NCI-H2107 treated with DMSO at 0.1 percent for 48 hours (cell line): ENCODE measurements at regions not wholly inside any gene's neighbourhood (a gene's known extent, or its start where the extent isn't known, plus 50 kb on each side); places are given as distances from the start of the nearest gene placed in this dataset.
"Not testable (repeated sequence)": the region's sequence is repeated elsewhere in the genome, so short reads cannot be mapped to it uniquely, and the experiment has no call there.

Experiments
- DNase-seq: peaks from one replicate; lab custom pipeline; 2025; ENCODE audit not compliant: unreplicated experiment; lab: John Stamatoyannopoulos, UW

- DNase-seq = no peak
These were observed 1462.1 kb downstream of the DPP10 start for GRCh38 chr2:115904516-115904915.

- no peak for DNase-seq
These were observed 1466.3 kb downstream of the DPP10 start for GRCh38 chr2:115908731-115909130.

- DNase-seq = no peak
These were observed 1467.8 kb downstream of the DPP10 start for GRCh38 chr2:115910270-115910669.

- DNase-seq = no peak
These were observed 1471.5 kb downstream of the DPP10 start for GRCh38 chr2:115913921-115914320.

- no peak for DNase-seq
These were observed 1479.1 kb downstream of the DPP10 start for GRCh38 chr2:115921541-115921940.

- DNase-seq = no peak
These were observed 1497.5 kb downstream of the DPP10 start for GRCh38 chr2:115939902-115940301.

GRCh38 chr2:115942800-115943199, 1500.4 kb downstream of the DPP10 start:
- DNase-seq = no peak

- DNase-seq = no peak
These were observed 1503.9 kb downstream of the DPP10 start for GRCh38 chr2:115946341-115946740.

GRCh38 chr2:115946891-115947290, 1504.5 kb downstream of the DPP10 start:
- no peak for DNase-seq

- DNase-seq = no peak
These were observed 1534.5 kb downstream of the DPP10 start for GRCh38 chr2:115976916-115977315.

- DNase-seq = no peak
These were observed 1556.6 kb downstream of the DPP10 start for GRCh38 chr2:115999039-115999438.

- no peak for DNase-seq
These were observed 1580.6 kb downstream of the DPP10 start for GRCh38 chr2:116023026-116023425.

- DNase-seq = not testable (repeated sequence)
These were observed 1596.3 kb downstream of the DPP10 start for GRCh38 chr2:116038758-116039157.

GRCh38 chr2:116042530-116042929, 1600.1 kb downstream of the DPP10 start:
- DNase-seq = no peak

GRCh38 chr2:116057538-116057937, 1615.1 kb downstream of the DPP10 start:
- no peak for DNase-seq

- DNase-seq = no peak
These were observed 1618.6 kb downstream of the DPP10 start for GRCh38 chr2:116061023-116061422.

- no peak for DNase-seq
These were observed 1631.3 kb downstream of the DPP10 start for GRCh38 chr2:116073731-116074130.

GRCh38 chr2:116074161-116074560, 1631.7 kb downstream of the DPP10 start:
- no peak for DNase-seq

- DNase-seq = no peak
These were observed 1645.8 kb downstream of the DPP10 start for GRCh38 chr2:116088236-116088635.

GRCh38 chr2:116094196-116094595, 1651.8 kb downstream of the DPP10 start:
- no peak for DNase-seq

GRCh38 chr2:116095636-116096035, 1653.2 kb downstream of the DPP10 start:
- DNase-seq = no peak

GRCh38 chr2:116098049-116098448, 1655.6 kb downstream of the DPP10 start:
- no peak for DNase-seq

GRCh38 chr2:116109471-116109870, 1667.0 kb downstream of the DPP10 start:
- no peak for DNase-seq

GRCh38 chr2:116117845-116118244, 1675.4 kb downstream of the DPP10 start:
- DNase-seq = no peak
